ENCODE measurements at regions not wholly inside any gene's neighbourhood (a gene's known extent, or its start where the extent isn't known, plus 50 kb on each side); places are given as distances from the start of the nearest gene placed in this dataset.

DNA sequence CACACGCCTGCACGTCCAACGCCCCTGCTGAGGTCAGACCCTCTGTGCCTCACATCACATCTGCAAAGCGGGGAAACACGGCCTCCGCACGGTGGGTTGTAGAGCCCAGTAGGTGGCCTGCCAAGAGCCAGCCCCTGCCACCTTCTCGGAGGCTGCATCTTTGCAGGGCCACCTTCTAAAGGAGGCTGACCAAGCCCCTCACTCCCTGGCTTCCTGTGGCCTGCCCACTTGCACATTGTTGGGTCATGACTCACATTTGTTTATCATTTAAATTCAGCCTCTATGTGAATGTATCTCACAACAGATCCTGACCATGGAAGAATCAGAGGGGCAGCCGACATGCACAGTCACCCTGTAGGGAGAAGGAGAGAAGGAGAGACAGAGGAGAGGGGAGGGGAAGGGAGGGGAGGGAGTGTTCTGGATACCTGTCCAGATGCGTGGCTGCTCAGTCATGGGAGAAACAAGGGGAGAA is 319.5 kb upstream of the DIO3 start:
- TF ChIP-seq MAFK (IDR thresholded peaks at IDR 0.05; ENCODE audit: low read depth, low read length) = no peak
- TF ChIP-seq RFX5 (IDR thresholded peaks at IDR 0.05; ENCODE audit: low read depth, low read length) = no peak
- TF ChIP-seq, protein P1, sequence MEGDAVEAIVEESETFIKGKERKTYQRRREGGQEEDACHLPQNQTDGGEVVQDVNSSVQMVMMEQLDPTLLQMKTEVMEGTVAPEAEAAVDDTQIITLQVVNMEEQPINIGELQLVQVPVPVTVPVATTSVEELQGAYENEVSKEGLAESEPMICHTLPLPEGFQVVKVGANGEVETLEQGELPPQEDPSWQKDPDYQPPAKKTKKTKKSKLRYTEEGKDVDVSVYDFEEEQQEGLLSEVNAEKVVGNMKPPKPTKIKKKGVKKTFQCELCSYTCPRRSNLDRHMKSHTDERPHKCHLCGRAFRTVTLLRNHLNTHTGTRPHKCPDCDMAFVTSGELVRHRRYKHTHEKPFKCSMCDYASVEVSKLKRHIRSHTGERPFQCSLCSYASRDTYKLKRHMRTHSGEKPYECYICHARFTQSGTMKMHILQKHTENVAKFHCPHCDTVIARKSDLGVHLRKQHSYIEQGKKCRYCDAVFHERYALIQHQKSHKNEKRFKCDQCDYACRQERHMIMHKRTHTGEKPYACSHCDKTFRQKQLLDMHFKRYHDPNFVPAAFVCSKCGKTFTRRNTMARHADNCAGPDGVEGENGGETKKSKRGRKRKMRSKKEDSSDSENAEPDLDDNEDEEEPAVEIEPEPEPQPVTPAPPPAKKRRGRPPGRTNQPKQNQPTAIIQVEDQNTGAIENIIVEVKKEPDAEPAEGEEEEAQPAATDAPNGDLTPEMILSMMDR (conservative IDR thresholded peaks at IDR 0.05; ENCODE audit: low read depth, low read length) = no peak
- TF ChIP-seq POLR2A (IDR thresholded peaks at IDR 0.05; ENCODE audit: low read depth, low read length) = no peak
- no peak for TF ChIP-seq ELK1 (IDR thresholded peaks at IDR 0.05; ENCODE audit: borderline replicate concordance, low read depth, low read length)
- TF ChIP-seq RAD21 (IDR thresholded peaks at IDR 0.05; ENCODE audit: low read length) = no peak
- TF ChIP-seq CHD1 (IDR thresholded peaks at IDR 0.05; ENCODE audit: low read depth, low read length) = no peak
- no peak for TF ChIP-seq CEBPB (IDR thresholded peaks at IDR 0.05; ENCODE audit: low read depth, low read length)
- TF ChIP-seq, protein P2, sequence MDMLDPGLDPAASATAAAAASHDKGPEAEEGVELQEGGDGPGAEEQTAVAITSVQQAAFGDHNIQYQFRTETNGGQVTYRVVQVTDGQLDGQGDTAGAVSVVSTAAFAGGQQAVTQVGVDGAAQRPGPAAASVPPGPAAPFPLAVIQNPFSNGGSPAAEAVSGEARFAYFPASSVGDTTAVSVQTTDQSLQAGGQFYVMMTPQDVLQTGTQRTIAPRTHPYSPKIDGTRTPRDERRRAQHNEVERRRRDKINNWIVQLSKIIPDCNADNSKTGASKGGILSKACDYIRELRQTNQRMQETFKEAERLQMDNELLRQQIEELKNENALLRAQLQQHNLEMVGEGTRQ (IDR thresholded peaks at IDR 0.05; ENCODE audit: low read depth, low read length) = no peak
